NCI-H446 (cell line): ENCODE measurements at regions not wholly inside any gene's neighbourhood (a gene's known extent, or its start where the extent isn't known, plus 50 kb on each side); places are given as distances from the start of the nearest gene placed in this dataset.

Experiments
- DNase-seq, 2 experiments: peaks; one replicate each; lab custom pipeline; 2025; lab: John Stamatoyannopoulos, UW

DNA sequence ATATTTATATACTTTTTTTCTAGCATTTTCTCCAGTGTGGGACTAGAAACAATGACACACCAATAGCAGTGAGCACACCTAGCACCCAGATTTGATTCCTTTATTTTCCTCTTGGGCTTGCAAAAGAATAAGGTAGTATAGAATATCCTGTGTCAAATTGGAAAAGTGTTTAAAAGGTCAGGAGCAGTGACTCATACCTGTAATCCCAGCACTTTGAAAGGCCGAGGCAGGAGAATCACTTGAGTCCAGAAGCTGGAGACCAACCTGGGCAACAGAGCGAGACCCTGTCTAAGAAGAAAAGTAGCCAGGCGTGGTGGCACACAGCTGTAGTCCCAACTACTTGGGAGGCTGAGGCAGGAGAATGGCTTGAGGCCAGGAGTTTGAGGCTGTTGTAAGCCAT is 53.8 kb upstream of the SGPP1 start:
- no peak for DNase-seq

DNA sequence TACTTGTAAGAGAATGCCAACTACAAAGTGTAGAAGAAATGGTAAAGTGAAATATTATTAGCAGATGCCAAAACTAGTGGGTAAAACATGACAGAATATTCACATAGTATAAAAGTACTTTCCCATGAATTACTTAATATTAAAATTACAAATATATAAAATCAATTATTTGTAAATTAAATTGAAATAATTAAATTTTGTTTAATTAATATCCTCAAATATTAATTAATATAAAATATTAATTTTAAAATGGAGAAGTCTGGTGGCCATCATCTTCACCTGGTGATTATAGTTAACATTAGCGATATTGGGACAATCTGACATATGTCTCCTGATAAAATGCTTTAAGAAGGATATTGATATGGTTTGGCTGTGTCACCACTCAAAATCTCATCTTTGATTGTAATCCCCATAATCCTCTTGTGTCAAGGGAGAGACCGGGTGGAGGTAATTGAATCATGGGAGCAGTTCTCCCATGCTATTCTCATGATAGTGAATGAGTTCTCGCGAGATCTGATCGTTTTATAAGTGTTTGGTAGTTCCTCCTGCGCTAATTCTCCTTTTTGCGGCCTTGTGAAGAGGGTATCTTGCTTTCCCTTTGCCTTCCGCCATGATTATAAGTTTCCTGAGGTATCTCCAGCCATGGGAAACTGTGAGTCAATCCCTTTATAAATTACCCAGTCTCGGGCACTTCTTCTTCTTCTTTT is 55.0 kb upstream of the SGPP1 start:
- no peak for DNase-seq

DNA sequence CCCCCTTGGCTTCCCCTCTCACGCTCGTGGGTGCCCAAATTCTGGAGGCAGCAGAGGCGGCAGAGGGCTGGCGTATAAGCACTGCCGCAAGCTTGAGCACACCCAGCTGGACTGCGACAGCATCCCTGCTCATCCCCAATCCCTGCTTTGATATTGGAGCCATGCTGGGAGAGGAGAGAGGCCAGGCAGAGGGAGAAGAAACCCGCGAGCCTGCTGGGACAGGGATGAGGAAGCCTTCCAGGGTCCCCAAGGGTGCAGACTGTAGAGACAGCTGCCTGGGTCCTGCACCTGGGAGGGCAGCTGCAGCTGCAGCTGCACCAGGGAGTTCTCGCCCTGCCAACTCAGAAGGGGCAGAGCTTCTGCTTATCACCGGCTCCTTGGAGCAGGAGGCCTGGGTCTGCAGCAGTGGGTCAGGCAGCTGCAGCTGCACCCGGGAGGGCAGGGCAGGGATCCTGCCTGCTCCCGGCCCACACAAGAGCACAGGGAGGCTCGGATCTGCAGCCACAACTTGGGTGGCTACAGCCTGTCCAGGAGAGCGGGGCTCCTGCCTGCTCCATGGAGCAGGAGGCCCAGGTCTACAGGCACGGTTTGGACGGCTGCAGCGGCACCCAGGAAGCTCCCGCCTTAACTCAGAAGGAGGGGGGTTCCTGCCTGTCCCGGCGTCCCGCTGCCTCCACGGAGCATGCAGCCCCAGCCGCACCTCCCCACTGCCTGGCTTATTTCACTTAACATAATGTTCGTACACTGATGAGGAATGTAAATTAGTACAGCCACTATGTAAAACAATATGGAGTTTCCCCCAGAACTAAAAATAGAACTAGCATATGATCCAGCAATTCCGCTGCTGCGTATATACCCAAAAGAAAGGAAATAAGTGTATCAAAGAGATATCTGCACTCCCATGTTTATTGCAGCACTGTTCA is 60.4 kb upstream of the SGPP1 start:
- DNase-seq = no peak

GRCh38 chr14:63793376-63793775 is 59.4 kb upstream of the SYNE2 start:
- DNase-seq = no peak

DNA sequence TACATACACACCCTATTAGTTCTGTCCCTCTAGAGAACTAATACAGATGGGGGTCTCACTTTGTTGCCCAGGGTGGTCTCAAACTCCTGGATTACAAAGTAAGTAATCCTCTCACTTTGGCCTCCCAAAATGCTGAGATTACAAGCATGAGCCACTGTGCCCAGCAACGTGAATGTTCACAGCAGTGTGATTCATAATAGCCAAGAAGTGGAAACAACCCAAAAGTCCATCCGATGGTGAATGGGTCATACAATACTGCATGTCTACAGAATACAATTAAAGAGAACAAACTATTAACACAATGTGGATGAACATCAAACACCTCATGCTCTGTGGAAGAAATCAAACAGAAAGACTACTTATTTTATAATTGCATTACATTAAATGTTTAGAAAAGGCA is 57.3 kb upstream of the SYNE2 start:
- no peak for DNase-seq

- no peak for DNase-seq
Observed at GRCh38 chr14:63800083-63800482, 52.7 kb upstream of the SYNE2 start.

DNA sequence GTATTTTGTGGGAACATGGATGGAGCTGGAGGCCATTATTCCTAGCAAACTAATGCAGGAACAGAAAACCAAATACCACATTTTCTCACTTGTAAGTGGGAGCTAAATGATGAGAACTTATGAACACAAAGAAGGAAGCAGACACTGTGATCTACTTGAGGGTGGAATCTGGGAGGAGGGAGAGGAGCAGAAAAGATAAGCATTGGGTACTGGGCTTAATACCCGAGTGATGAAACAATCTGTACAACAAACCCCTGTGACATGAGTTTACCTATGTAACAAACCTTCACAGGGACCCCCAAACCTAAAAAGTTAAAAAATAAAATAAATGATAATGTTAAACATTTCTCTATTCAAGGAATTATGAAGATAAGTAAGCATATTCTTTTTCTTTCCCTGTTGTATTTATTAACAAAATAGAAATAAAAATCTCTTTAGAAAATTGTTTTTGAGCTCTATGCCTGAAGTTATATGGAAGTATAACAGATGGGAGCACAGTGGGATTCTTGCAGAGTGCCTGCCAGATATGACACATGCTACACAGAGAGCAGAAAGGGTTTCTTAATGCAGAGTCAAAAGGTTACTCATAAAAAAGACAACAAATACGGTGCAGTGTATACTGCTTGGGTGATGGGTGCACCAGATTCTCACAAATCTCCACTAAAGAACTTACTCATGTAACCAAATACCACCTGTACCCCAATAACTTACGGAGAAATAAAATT is 52.0 kb upstream of the SYNE2 start:
- peak; percentile 66 to 77 for DNase-seq
